GM10248 (cell line): ENCODE measurements at regions not wholly inside any gene's neighbourhood (a gene's known extent, or its start where the extent isn't known, plus 50 kb on each side); places are given as distances from the start of the nearest gene placed in this dataset.

ENCODE experiments used
- CTCF ChIA-PET: fragments of 300-600 bp; sonication (Branson Sonifier 250); formaldehyde crosslinking; extraction: SDS; loops from one replicate; lab custom pipeline; 2021; ENCODE audit warnings: antibody characterized with exemption; lab: Yijun Ruan, JAX
- POLR2A ChIA-PET: fragments of 350-650 bp; sonication (Branson Sonifier 250); formaldehyde crosslinking; extraction: SDS; loops from one replicate; lab custom pipeline; 2020; ENCODE audit warnings: antibody characterized with exemption; lab: Yijun Ruan, JAX
- DNase-seq: peaks from one replicate; pipeline ENCODE4 v3.0.0; 2012; ENCODE audit errors: extremely low spot score
- TF ChIP-seq, protein P1 (sequence below): IDR thresholded peaks from 2 replicates; pipeline ENCODE4 v1.5.1; 2012; ENCODE audit warnings: mild to moderate bottlenecking, low read depth; ENCODE audit errors: extremely low read depth, missing control alignments, control extremely low read depth

- TF ChIP-seq, protein P1, sequence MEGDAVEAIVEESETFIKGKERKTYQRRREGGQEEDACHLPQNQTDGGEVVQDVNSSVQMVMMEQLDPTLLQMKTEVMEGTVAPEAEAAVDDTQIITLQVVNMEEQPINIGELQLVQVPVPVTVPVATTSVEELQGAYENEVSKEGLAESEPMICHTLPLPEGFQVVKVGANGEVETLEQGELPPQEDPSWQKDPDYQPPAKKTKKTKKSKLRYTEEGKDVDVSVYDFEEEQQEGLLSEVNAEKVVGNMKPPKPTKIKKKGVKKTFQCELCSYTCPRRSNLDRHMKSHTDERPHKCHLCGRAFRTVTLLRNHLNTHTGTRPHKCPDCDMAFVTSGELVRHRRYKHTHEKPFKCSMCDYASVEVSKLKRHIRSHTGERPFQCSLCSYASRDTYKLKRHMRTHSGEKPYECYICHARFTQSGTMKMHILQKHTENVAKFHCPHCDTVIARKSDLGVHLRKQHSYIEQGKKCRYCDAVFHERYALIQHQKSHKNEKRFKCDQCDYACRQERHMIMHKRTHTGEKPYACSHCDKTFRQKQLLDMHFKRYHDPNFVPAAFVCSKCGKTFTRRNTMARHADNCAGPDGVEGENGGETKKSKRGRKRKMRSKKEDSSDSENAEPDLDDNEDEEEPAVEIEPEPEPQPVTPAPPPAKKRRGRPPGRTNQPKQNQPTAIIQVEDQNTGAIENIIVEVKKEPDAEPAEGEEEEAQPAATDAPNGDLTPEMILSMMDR, result no peak
- ChIA-PET CTCF (no interaction called here), POLR2A (no interaction called here)
- DNase-seq, result no peak
Observed at GRCh38 chr18:72623444-72623843, 79.3 kb upstream of the CBLN2 start.

DNA sequence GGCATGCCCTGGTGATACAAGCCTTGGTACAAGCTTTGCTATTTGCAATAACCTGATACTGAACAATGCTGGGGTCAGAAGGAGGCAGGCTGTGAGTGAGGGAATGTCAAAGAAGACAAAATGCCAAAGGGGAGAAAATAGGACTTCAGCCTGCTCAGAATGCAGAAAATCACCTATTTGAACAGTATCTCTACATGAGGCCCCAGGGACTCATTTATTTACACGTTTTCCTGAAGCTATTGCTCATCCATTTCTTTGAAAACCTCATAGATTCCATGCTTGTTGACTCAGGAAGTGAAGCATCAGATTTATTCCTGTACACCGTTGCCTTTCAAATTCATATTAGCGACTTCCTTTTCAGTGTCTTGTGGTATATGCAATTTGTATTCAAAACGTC, 69.4 kb upstream of the CBLN2 start:
- DNase-seq, result no peak
- TF ChIP-seq, protein P1, result no peak
- CTCF ChIA-PET, result no interaction called here
- POLR2A ChIA-PET, result no interaction called here

DNA sequence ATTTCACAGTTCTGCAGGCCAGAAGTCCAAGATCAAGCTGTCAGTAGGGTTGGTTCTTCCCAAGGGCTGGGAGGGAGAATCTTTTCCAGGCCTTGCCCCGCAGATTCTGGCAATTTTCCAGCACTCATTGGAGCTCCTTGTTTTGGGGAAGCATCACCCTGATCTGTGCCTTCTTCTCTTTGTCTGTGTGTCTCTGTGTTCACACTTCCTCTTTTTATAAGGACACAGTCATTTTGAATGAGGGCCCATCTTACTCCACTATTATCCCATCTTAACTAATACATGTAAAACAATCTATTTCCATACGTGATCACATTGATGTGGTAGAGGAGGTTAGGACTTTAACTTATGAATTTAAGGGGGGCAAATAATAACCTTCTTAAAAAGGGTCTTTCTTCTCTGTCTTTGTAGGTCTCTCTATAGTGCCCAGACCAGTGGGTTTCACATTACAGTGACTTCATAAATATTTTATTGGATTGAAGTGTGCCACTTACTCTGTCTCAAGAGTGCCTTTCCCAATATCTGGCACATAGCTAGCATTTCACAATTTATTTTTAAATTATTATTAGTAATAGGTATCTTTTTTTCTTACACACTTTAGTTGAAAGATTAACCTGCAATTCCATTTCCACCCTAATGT, 68.9 kb upstream of the CBLN2 start:
- DNase-seq, result no peak
- ChIA-PET CTCF (no interaction called here), POLR2A (no interaction called here)
- TF ChIP-seq, protein P1, result no peak

GRCh38 chr18:72605376-72605775, 61.2 kb upstream of the CBLN2 start:
- CTCF ChIA-PET, result no interaction called here
- POLR2A ChIA-PET, result no interaction called here
- TF ChIP-seq, protein P1, result no peak

DNA sequence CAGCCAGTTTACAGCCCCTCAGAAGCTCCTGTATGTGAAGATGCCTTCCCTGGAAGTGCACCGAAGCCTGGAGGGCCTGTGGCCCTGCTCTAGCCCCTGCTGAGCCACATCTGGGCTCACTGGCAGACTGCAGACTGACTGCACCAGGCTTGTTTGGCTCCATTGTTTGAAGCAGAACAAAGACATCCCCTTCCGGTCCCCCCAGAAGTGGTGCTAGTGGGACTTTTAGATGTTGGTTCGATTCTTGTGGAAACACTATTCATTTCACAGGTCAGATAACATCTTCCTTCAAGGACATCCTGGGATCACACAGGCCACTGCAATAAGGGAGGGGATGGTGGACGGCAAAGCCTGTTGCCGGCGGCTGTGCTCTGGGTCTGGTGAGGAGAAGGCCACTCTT, 57.8 kb upstream of the CBLN2 start:
- ChIA-PET POLR2A (no interaction called here), CTCF (no interaction called here)
- no peak for DNase-seq
- TF ChIP-seq, protein P1, result no peak

More at GRCh38 chr18:72605376-72605775, 61.2 kb upstream of the CBLN2 start:
- no peak for DNase-seq

- CTCF ChIA-PET, result no interaction called here
- POLR2A ChIA-PET, result no interaction called here
- no peak for DNase-seq
- TF ChIP-seq, protein P1, result no peak
Observed at GRCh38 chr18:72601481-72601880, 57.3 kb upstream of the CBLN2 start.
